Bronchial epithelial cell (primary cell): ENCODE measurements at regions not wholly inside any gene's neighbourhood (a gene's known extent, or its start where the extent isn't known, plus 50 kb on each side); places are given as distances from the start of the nearest gene placed in this dataset.

Source experiments
- DNase-seq: peaks from one replicate; pipeline ENCODE4 v3.0.0-alpha.2; 2010; ENCODE audit warnings: low read depth
- FAIRE-seq: peaks from 2 replicates; lab custom pipeline; 2011; peaks lifted over from hg19 to GRCh38; lab: Jason Lieb, UNC
- H3K27me3 ChIP-seq: 2 replicates; pipeline ENCODE4 v1.5.1; 2011; ENCODE audit warnings: low read length; ENCODE audit not compliant: control insufficient read depth, insufficient read depth
- H3K36me3 ChIP-seq: 2 replicates; pipeline ENCODE4 v1.5.1; 2011; ENCODE audit warnings: low read length; ENCODE audit not compliant: control insufficient read depth, insufficient read depth
- H3K4me3 ChIP-seq: 2 replicates; pipeline ENCODE4 v1.5.1; 2011; ENCODE audit warnings: mild to moderate bottlenecking, low read depth, low read length, control low read depth
- CTCF ChIP-seq: IDR thresholded peaks from 2 replicates; pipeline ENCODE4 v1.5.1; 2011; ENCODE audit warnings: mild to moderate bottlenecking, moderate library complexity, low read length, control low read depth, inconsistent platforms; ENCODE audit not compliant: insufficient read depth, severe bottlenecking

- peaks cover 1% of the 10 kb centered on the region for H3K27me3 ChIP-seq
- no peak overlapping the region for H3K4me3 ChIP-seq
- peak; percentile 76 for FAIRE-seq
- H3K36me3 ChIP-seq, result no peaks in the 10 kb centered on the region
- no peak for TF ChIP-seq CTCF
- no peak for DNase-seq
Measured at GRCh38 chr22:22432937-22433336, 75.6 kb downstream of the ZNF280B start.

GRCh38 chr22:22433770-22434169, 74.8 kb downstream of the ZNF280B start:
- no peak for TF ChIP-seq CTCF
- no peak for DNase-seq
- Histone ChIP-seq H3K36me3 (no peaks in the 10 kb centered on the region), H3K27me3 (peaks cover 1% of the 10 kb centered on the region), H3K4me3 (no peak overlapping the region)
- no peak for FAIRE-seq
